Activated CD4-positive, alpha-beta T cell treated with anti-CD3 and anti-CD28 coated beads, Interleukin-2, amount 10 ng/mL, durations not matched to agents 7 days and 5 days (primary cell): ENCODE measurements at regions not wholly inside any gene's neighbourhood (a gene's known extent, or its start where the extent isn't known, plus 50 kb on each side); places are given as distances from the start of the nearest gene placed in this dataset.

Experiments
- CTCF ChIA-PET: fragments of 350-600 bp; sonication (Branson Sonifier 250); formaldehyde crosslinking; loops from one replicate; lab custom pipeline; 2021; ENCODE audit warnings: antibody characterized with exemption; lab: Charles Lee
- POLR2A ChIA-PET: fragments of 350-600 bp; sonication (Branson Sonifier 250); formaldehyde crosslinking; loops from one replicate; lab custom pipeline; 2021; ENCODE audit warnings: antibody characterized with exemption; lab: Charles Lee
- DNase-seq: peaks from one replicate; pipeline ENCODE4 v3.0.0-alpha.2; 2020
- H3K27ac Mint-ChIP-seq: one replicate; pipeline ENCODE4 v1.8.0; 2021; ENCODE audit warnings: mild to moderate bottlenecking, moderate library complexity, mixed read lengths
- H3K27me3 Mint-ChIP-seq: one replicate; pipeline ENCODE4 v1.8.0; 2021; ENCODE audit warnings: mixed read lengths
- H3K36me3 Mint-ChIP-seq: one replicate; pipeline ENCODE4 v1.8.0; 2021; ENCODE audit warnings: low read depth, mixed read lengths
- H3K4me1 Mint-ChIP-seq: one replicate; pipeline ENCODE4 v1.8.0; 2021; ENCODE audit warnings: mixed read lengths
- H3K4me3 Mint-ChIP-seq: one replicate; pipeline ENCODE4 v1.8.0; 2021; ENCODE audit warnings: mild to moderate bottlenecking, moderate library complexity, mixed read lengths
- H3K9me3 Mint-ChIP-seq: one replicate; pipeline ENCODE4 v1.8.0; 2021; ENCODE audit warnings: mixed read lengths

DNA sequence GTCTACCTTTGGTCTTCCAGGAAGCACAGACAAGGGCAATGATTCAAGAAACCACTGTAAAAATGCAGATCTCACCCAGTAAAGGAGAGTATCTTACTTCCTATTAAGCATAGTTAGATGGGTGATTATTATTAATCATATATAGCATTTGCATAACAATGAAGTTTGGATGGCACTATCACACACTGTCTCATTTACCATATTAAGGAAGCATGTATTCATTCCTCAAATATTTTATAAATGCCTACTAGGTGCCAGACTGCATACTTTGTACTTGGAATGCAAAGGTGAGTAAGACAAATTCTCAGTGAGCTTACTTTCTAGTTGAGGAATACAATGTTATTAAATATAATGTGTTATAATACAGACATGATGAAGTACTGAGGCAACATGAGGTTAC lies 53.9 kb upstream of the SKAP2 start:
- CTCF ChIA-PET = interaction anchor here (1.5 kb wide), 1 partner anchor 12 kb away, joined by 4 read pairs; no protein-coding TSS in a partner anchor
- Mint-ChIP-seq H3K27ac (no peak overlapping the region), H3K9me3 (no peaks in the 10 kb centered on the region), H3K4me1 (no peaks in the 10 kb centered on the region), H3K27me3 (peaks cover 19% of the 10 kb centered on the region), H3K4me3 (no peak overlapping the region), H3K36me3 (no peaks in the 10 kb centered on the region)
- DNase-seq = no peak
- POLR2A ChIA-PET = no interaction called here

DNA sequence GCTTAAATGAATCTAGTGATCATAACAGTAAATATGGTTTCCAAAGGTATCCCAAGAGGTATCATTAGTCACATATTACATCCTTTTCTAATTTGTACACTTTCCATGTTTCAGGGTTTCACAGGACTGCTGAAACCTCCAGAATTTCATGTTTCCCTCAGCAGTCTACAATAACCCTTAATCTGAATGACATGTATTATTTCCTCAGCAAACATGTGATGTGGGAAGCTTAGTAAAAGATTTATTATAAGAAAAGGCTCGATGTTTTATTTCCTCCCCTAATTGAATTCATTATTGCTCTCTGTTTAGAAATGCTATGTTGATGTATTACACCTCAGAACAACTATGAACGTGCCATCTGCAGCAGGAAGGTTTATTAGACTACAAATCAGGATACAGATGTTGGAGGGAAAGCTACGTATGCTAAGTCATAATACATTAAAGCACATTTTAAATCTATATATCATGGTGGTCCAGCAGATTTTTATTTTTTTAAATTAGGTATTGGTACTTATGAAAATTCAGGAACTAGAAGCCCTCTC lies 52.5 kb upstream of the SKAP2 start:
- Mint-ChIP-seq H3K4me3 (no peak overlapping the region), H3K27me3 (peaks cover 19% of the 10 kb centered on the region)
- CTCF ChIA-PET = interaction anchor here (1.5 kb wide), 1 partner anchor 10 kb away, joined by 4 read pairs; no protein-coding TSS in a partner anchor

GRCh38 chr7:26916336-26916735 lies 51.9 kb upstream of the SKAP2 start:
- Mint-ChIP-seq H3K4me1 (no peaks in the 10 kb centered on the region), H3K9me3 (no peaks in the 10 kb centered on the region), H3K27me3 (peaks cover 19% of the 10 kb centered on the region), H3K27ac (no peak overlapping the region), H3K36me3 (no peaks in the 10 kb centered on the region), H3K4me3 (no peak overlapping the region)
- DNase-seq = no peak
- CTCF ChIA-PET = no interaction called here
- POLR2A ChIA-PET = no interaction called here

More for the DNA sequence above, 52.5 kb upstream of the SKAP2 start:
- H3K36me3 Mint-ChIP-seq = no peaks in the 10 kb centered on the region
- DNase-seq = no peak
- POLR2A ChIA-PET = no interaction called here
- no peaks in the 10 kb centered on the region for H3K4me1 Mint-ChIP-seq
- no peak overlapping the region for H3K27ac Mint-ChIP-seq
- H3K9me3 Mint-ChIP-seq = no peaks in the 10 kb centered on the region
